H9 (cell line): ENCODE measurements at regions not wholly inside any gene's neighbourhood (a gene's known extent, or its start where the extent isn't known, plus 50 kb on each side); places are given as distances from the start of the nearest gene placed in this dataset.

ENCODE experiments used
- DNase-seq: peaks from one replicate; pipeline ENCODE4 v3.0.0-alpha.2; 2017
- H2AFZ ChIP-seq: one replicate; pipeline ENCODE4 v1.6.1; 2013; ENCODE audit warnings: mild to moderate bottlenecking, low read length, control low read depth, moderate library complexity
- H2AK5ac ChIP-seq: 2 replicates; pipeline ENCODE4 v1.6.1; 2013; ENCODE audit warnings: low read length, control low read depth, mixed read lengths; ENCODE audit not compliant: insufficient read length
- H2BK120ac ChIP-seq: one replicate; pipeline ENCODE4 v1.6.1; 2013; ENCODE audit warnings: low read depth, mild to moderate bottlenecking, low read length, control low read depth, inconsistent platforms; ENCODE audit not compliant: poor library complexity, severe bottlenecking
- H2BK12ac ChIP-seq: 2 replicates; pipeline ENCODE4 v1.6.1; 2013; ENCODE audit warnings: low read length, control low read depth, mixed read lengths, low read depth; ENCODE audit not compliant: insufficient read length
- H2BK15ac ChIP-seq: 2 replicates; pipeline ENCODE4 v1.6.1; 2013; ENCODE audit warnings: low read depth, low read length, control low read depth
- H2BK20ac ChIP-seq: one replicate; pipeline ENCODE4 v1.6.1; 2013; ENCODE audit warnings: low read depth, mild to moderate bottlenecking, low read length, control low read depth, inconsistent platforms; ENCODE audit not compliant: poor library complexity, severe bottlenecking
- H2BK5ac ChIP-seq: 2 replicates; pipeline ENCODE4 v1.6.1; 2013; ENCODE audit warnings: low read length, control low read depth, mixed read lengths; ENCODE audit not compliant: insufficient read length
- H3K14ac ChIP-seq: 2 replicates; pipeline ENCODE4 v1.6.1; 2013; ENCODE audit warnings: low read length, control low read depth; ENCODE audit not compliant: insufficient read depth
- H3K18ac ChIP-seq: 2 replicates; pipeline ENCODE4 v1.6.1; 2013; ENCODE audit warnings: low read depth, mild to moderate bottlenecking, mixed read lengths, low read length, control low read depth; ENCODE audit not compliant: insufficient read length
- H3K23ac ChIP-seq: 2 replicates; pipeline ENCODE4 v1.6.1; 2013; ENCODE audit warnings: low read length, control low read depth, mixed read lengths, low read depth; ENCODE audit not compliant: insufficient read length
- H3K23me2 ChIP-seq: 2 replicates; pipeline ENCODE4 v1.6.1; 2013; ENCODE audit warnings: low read depth, mild to moderate bottlenecking, mixed read lengths, low read length, control low read depth; ENCODE audit not compliant: insufficient read length, poor library complexity, severe bottlenecking
- H3K27ac ChIP-seq: 2 replicates; pipeline ENCODE4 v1.5.1; 2013; ENCODE audit warnings: low read length, control low read depth, mixed read lengths, low read depth; ENCODE audit not compliant: insufficient read length
- H3K27me3 ChIP-seq: 2 replicates; pipeline ENCODE4 v1.6.1; 2013; ENCODE audit warnings: low read length, control low read depth, inconsistent platforms; ENCODE audit not compliant: insufficient read depth
- H3K4ac ChIP-seq: 2 replicates; pipeline ENCODE4 v1.6.1; 2013; ENCODE audit warnings: low read depth, mild to moderate bottlenecking, control low read depth, inconsistent platforms, low read length, moderate library complexity
- H3K4me1 ChIP-seq: 2 replicates; pipeline ENCODE4 v1.6.1; 2013; ENCODE audit warnings: low read length, control low read depth, inconsistent platforms; ENCODE audit not compliant: insufficient read depth
- H3K4me2 ChIP-seq: 2 replicates; pipeline ENCODE4 v1.6.1; 2013; ENCODE audit warnings: low read length, control low read depth, mixed read lengths; ENCODE audit not compliant: insufficient read length, insufficient read depth
- H3K56ac ChIP-seq: 2 replicates; pipeline ENCODE4 v1.6.1; 2013; ENCODE audit warnings: low read depth, mild to moderate bottlenecking, mixed read lengths, low read length, control low read depth; ENCODE audit not compliant: insufficient read length
- H3K79me1 ChIP-seq: 2 replicates; pipeline ENCODE4 v1.6.1; 2013; ENCODE audit warnings: low read depth, mild to moderate bottlenecking, moderate library complexity, low read length, control low read depth, inconsistent platforms; ENCODE audit not compliant: insufficient read depth, poor library complexity, severe bottlenecking
- H3K79me2 ChIP-seq: 2 replicates; pipeline ENCODE4 v1.6.1; 2013; ENCODE audit warnings: low read length, control low read depth, inconsistent platforms; ENCODE audit not compliant: insufficient read depth
- H3K9ac ChIP-seq: 2 replicates; pipeline ENCODE4 v1.6.1; 2013; ENCODE audit warnings: low read length, control low read depth, mixed read lengths; ENCODE audit not compliant: insufficient read length; ENCODE audit errors: extremely low read depth
- H3K9me3 ChIP-seq: one replicate; pipeline ENCODE4 v1.6.1; 2013; ENCODE audit warnings: low read depth, low read length, inconsistent platforms; ENCODE audit not compliant: control insufficient read depth
- H3T11ph ChIP-seq: one replicate; pipeline ENCODE4 v1.6.1; 2013; ENCODE audit warnings: mild to moderate bottlenecking, low read length, control low read depth, inconsistent platforms
- H4K20me1 ChIP-seq: one replicate; pipeline ENCODE4 v1.6.1; 2013; ENCODE audit not compliant: control insufficient read depth, insufficient read length, insufficient read depth
- H4K5ac ChIP-seq: 2 replicates; pipeline ENCODE4 v1.6.1; 2013; ENCODE audit warnings: low read depth, mild to moderate bottlenecking, mixed read lengths, low read length, control low read depth; ENCODE audit not compliant: insufficient read length
- H4K8ac ChIP-seq: replicated peaks from 2 replicates; pipeline ENCODE4 v1.6.1; 2013; ENCODE audit warnings: low read length, control low read depth, mixed read lengths, low read depth; ENCODE audit not compliant: insufficient read length
- H4K91ac ChIP-seq: 2 replicates; pipeline ENCODE4 v1.6.1; 2013; ENCODE audit warnings: low read depth, mild to moderate bottlenecking, moderate library complexity, mixed read lengths, low read length, control low read depth; ENCODE audit not compliant: insufficient read length
- H3K27ac Mint-ChIP-seq, 3 experiments: 2 replicates in 2 of 3; 3 replicates in 1 of 3; pipeline ENCODE4 v1.8.0; 2020 to 2021; ENCODE audit warnings: mixed read lengths in 3 of 3, mild to moderate bottlenecking in 1 of 3, moderate library complexity in 1 of 3
- H3K27me3 Mint-ChIP-seq: 2 replicates; pipeline ENCODE4 v1.8.0; 2021; ENCODE audit warnings: low read depth, mild to moderate bottlenecking, moderate library complexity, mixed read lengths
- H3K36me3 Mint-ChIP-seq, 3 experiments: 2 replicates in 2 of 3; 3 replicates in 1 of 3; pipeline ENCODE4 v1.8.0; 2020 to 2021; ENCODE audit warnings: low read depth in 3 of 3, mixed read lengths in 3 of 3; ENCODE audit not compliant: insufficient read depth in 1 of 3
- H3K4me1 Mint-ChIP-seq, 2 experiments: 2 replicates each; pipeline ENCODE4 v1.8.0; 2020; ENCODE audit warnings: mixed read lengths in 2 of 2
- H3K4me3 Mint-ChIP-seq, 2 experiments: 2 replicates in 1 of 2; 3 replicates in 1 of 2; pipeline ENCODE4 v1.8.0; 2020 to 2021; ENCODE audit warnings: mild to moderate bottlenecking in 2 of 2, mixed read lengths in 2 of 2, moderate library complexity in 1 of 2
- H3K9me3 Mint-ChIP-seq, 2 experiments: 2 replicates in 1 of 2; 3 replicates in 1 of 2; pipeline ENCODE4 v1.8.0; 2020; ENCODE audit warnings: mild to moderate bottlenecking in 2 of 2, mixed read lengths in 2 of 2, moderate library complexity in 1 of 2
- WGBS: extraction: QIAGEN DNeasy Blood & Tissue Kit; methylation state at CpG from one replicate; pipeline ENCODE4 v1.1.7; 2013; ENCODE audit warnings: missing lambda C conversion rate, low lambda C conversion rate, mixed read lengths; ENCODE audit not compliant: insufficient read length; ENCODE audit errors: extremely low coverage; 5-methylcytosine and 5-hydroxymethylcytosine counted together
- TF ChIP-seq, protein P1 (sequence below): fragments of 200-600 bp; sonication (generic); conservative IDR thresholded peaks from 3 replicates; pipeline ENCODE4 v1.8.0; 2021; ENCODE audit warnings: antibody characterized with exemption, mild to moderate bottlenecking

DNA sequence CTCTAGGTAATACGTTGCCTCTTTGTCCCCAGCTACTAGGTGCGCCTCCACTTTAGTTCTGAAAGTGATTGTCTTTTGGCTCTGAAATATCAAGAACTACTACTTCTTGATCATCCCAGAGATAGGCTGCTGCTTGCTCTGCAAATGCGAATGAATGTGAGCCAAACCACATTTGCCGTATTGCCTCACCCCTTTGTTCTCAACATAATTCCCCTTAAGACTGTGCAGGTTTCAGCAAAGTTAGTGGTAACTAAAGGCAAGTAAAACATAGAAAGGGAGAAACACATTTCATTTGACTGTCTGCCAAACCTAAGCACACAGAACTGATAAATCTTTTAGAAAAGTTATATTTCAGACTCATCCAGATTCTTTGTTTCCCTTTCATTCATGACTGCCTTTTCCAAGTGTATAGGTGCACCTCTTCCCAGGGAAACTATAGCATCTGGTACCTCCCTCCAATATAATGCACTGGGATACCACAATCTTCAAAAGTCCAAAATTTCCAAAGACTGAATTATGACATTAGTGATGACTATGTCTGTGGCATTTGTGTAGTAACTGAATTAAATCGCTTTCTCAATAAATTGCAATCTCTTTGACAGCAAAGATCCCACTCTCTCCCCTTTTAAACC is 720.6 kb upstream of the CBLB start:
- no peak overlapping the region for H3K27ac Mint-ChIP-seq
- TF ChIP-seq, protein P1, sequence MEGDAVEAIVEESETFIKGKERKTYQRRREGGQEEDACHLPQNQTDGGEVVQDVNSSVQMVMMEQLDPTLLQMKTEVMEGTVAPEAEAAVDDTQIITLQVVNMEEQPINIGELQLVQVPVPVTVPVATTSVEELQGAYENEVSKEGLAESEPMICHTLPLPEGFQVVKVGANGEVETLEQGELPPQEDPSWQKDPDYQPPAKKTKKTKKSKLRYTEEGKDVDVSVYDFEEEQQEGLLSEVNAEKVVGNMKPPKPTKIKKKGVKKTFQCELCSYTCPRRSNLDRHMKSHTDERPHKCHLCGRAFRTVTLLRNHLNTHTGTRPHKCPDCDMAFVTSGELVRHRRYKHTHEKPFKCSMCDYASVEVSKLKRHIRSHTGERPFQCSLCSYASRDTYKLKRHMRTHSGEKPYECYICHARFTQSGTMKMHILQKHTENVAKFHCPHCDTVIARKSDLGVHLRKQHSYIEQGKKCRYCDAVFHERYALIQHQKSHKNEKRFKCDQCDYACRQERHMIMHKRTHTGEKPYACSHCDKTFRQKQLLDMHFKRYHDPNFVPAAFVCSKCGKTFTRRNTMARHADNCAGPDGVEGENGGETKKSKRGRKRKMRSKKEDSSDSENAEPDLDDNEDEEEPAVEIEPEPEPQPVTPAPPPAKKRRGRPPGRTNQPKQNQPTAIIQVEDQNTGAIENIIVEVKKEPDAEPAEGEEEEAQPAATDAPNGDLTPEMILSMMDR, result no peak
- Histone ChIP-seq H2AK5ac (no peak overlapping the region), H2BK15ac (no peak overlapping the region), H4K5ac (no peak overlapping the region), H3T11ph (no peak overlapping the region), H3K23ac (no peak overlapping the region), H3K14ac (no peak overlapping the region), H4K91ac (no peak overlapping the region), H4K8ac (no peak overlapping the region), H3K27ac (no peak overlapping the region), H2BK5ac (no peak overlapping the region), H3K18ac (no peak overlapping the region), H3K9me3 (no peaks in the 10 kb centered on the region), H3K4ac (no peak overlapping the region), H2BK20ac (no peak overlapping the region), H3K79me1 (no peaks in the 10 kb centered on the region), H3K4me2 (no peak overlapping the region), H4K20me1 (no peaks in the 10 kb centered on the region), H2AFZ (no peak overlapping the region), H2BK12ac (no peak overlapping the region), H3K4me1 (no peaks in the 10 kb centered on the region), H3K79me2 (no peaks in the 10 kb centered on the region), H3K56ac (no peak overlapping the region), H3K27me3 (no peaks in the 10 kb centered on the region), H2BK120ac (no peak overlapping the region), H3K9ac (no peak overlapping the region), H3K23me2 (no peaks in the 10 kb centered on the region)
- H3K4me1 Mint-ChIP-seq, result peaks cover 0 to 8% of the 10 kb centered on the region in 2 experiments; a peak in 1 of 4 replicates
- H3K36me3 Mint-ChIP-seq, result no peaks in the 10 kb centered on the region
- DNase-seq, result no peak
- no CpG with 5 or more reads among the region's 5 CpGs for WGBS
- H3K27me3 Mint-ChIP-seq, result no peaks in the 10 kb centered on the region
- no peaks in the 10 kb centered on the region; a peak in 2 of 5 replicates for H3K9me3 Mint-ChIP-seq
- H3K4me3 Mint-ChIP-seq, result no peak overlapping the region
